IMR-90 (cell line): ENCODE measurements at regions not wholly inside any gene's neighbourhood (a gene's known extent, or its start where the extent isn't known, plus 50 kb on each side); places are given as distances from the start of the nearest gene placed in this dataset.

Source experiments
- ATAC-seq: fragments of 200-7000 bp; cut with Tn5 transposase; 2 replicates; pipeline ENCODE4 v1.9.1; 2020; ENCODE audit warnings: low read depth, mild to moderate bottlenecking, moderate library complexity
- BruUV-seq: library from RNA; stranded (reverse); fragments of 400-500 nt; replicated peaks from 2 replicates; lab custom pipeline; 2021; lab: Mats Ljungman, UMichigan
- CTCF ChIA-PET: fragments of 300-600 bp; formaldehyde crosslinking; extraction: SDS; loops from one replicate; lab custom pipeline; 2021; ENCODE audit warnings: antibody characterized with exemption; lab: Yijun Ruan, JAX
- POLR2A ChIA-PET: fragments of 300-600 bp; sonication (Branson Sonifier 250); formaldehyde crosslinking; loops from one replicate; lab custom pipeline; 2022; ENCODE audit warnings: antibody characterized with exemption; ENCODE audit not compliant: unreplicated experiment; lab: Charles Lee
- DNase-seq: peaks from one replicate; pipeline ENCODE4 v3.0.0; 2013
- H2AFZ ChIP-seq: replicated peaks from 2 replicates; pipeline ENCODE3; 2013; ENCODE audit warnings: low read length, mild to moderate bottlenecking; ENCODE audit not compliant: poor library complexity
- H2AK5ac ChIP-seq: 2 replicates; pipeline ENCODE4 v1.6.1; 2013; ENCODE audit warnings: low read depth, low read length, inconsistent platforms
- H2AK9ac ChIP-seq: replicated peaks from 2 replicates; pipeline ENCODE3; 2013; ENCODE audit warnings: mild to moderate bottlenecking, low read depth, low read length, moderate library complexity; ENCODE audit not compliant: poor library complexity
- H2BK120ac ChIP-seq: 2 replicates; pipeline ENCODE4 v1.6.1; 2013; ENCODE audit warnings: low read depth, low read length, inconsistent platforms
- H2BK15ac ChIP-seq: 3 replicates; pipeline ENCODE4 v1.6.1; 2013; ENCODE audit warnings: low read depth, low read length, inconsistent platforms
- H2BK20ac ChIP-seq: 2 replicates; pipeline ENCODE4 v1.6.1; 2013; ENCODE audit warnings: low read depth, mild to moderate bottlenecking, inconsistent platforms, low read length, moderate library complexity
- H2BK5ac ChIP-seq: 2 replicates; pipeline ENCODE4 v1.6.1; 2013; ENCODE audit warnings: mild to moderate bottlenecking, low read depth, low read length, inconsistent platforms; ENCODE audit not compliant: poor library complexity, severe bottlenecking
- H3K14ac ChIP-seq: replicated peaks from 2 replicates; pipeline ENCODE4 v1.6.1; 2013; ENCODE audit warnings: low read depth, low read length, inconsistent platforms
- H3K18ac ChIP-seq: 2 replicates; pipeline ENCODE4 v1.6.1; 2013; ENCODE audit warnings: low read depth, low read length, control low read depth
- H3K23ac ChIP-seq: 2 replicates; pipeline ENCODE4 v1.6.1; 2013; ENCODE audit warnings: low read depth, low read length, inconsistent platforms
- H3K27ac ChIP-seq: 2 replicates; pipeline ENCODE4 v1.5.1; 2013; ENCODE audit warnings: mild to moderate bottlenecking, control low read depth, low read length; ENCODE audit not compliant: insufficient read depth
- H3K27me3 ChIP-seq: 2 replicates; pipeline ENCODE4 v1.6.1; 2013; ENCODE audit warnings: low read length; ENCODE audit not compliant: control insufficient read depth, insufficient read depth
- H3K36me3 ChIP-seq: 2 replicates; pipeline ENCODE4 v1.6.1; 2013; ENCODE audit warnings: low read length, mixed read lengths; ENCODE audit not compliant: control insufficient read depth, insufficient read depth
- H3K4ac ChIP-seq: 2 replicates; pipeline ENCODE4 v1.6.1; 2013; ENCODE audit warnings: low read depth, low read length, inconsistent platforms
- H3K4me1 ChIP-seq: 2 replicates; pipeline ENCODE4 v1.6.1; 2013; ENCODE audit warnings: low read length, mixed read lengths; ENCODE audit not compliant: control insufficient read depth, insufficient read depth
- H3K4me2 ChIP-seq: 2 replicates; pipeline ENCODE4 v1.6.1; 2013; ENCODE audit warnings: low read depth, mild to moderate bottlenecking, control low read depth, low read length, moderate library complexity
- H3K4me3 ChIP-seq: 2 replicates; pipeline ENCODE4 v1.5.1; 2013; ENCODE audit warnings: low read depth, mild to moderate bottlenecking, control low read depth, low read length, moderate library complexity; ENCODE audit not compliant: insufficient read depth
- H3K56ac ChIP-seq: 2 replicates; pipeline ENCODE4 v1.6.1; 2013; ENCODE audit warnings: low read length, inconsistent platforms; ENCODE audit not compliant: insufficient read depth; ENCODE audit errors: extremely low read depth
- H3K79me1 ChIP-seq, 2 experiments: 2 replicates each; pipeline ENCODE4 v1.6.1; 2013; ENCODE audit warnings: low read length in 2 of 2, inconsistent platforms in 1 of 2, low read depth in 1 of 2
- H3K9ac ChIP-seq: 2 replicates; pipeline ENCODE4 v1.6.1; 2013; ENCODE audit warnings: low read depth, low read length, control low read depth
- H3K9me1 ChIP-seq: 2 replicates; pipeline ENCODE4 v1.6.1; 2013; ENCODE audit warnings: low read length, inconsistent platforms; ENCODE audit not compliant: insufficient read depth
- H3K9me3 ChIP-seq: 2 replicates; pipeline ENCODE4 v1.6.1; 2013; ENCODE audit warnings: low read length; ENCODE audit not compliant: control insufficient read depth, insufficient read depth
- H4K20me1 ChIP-seq: 2 replicates; pipeline ENCODE4 v1.6.1; 2013; ENCODE audit warnings: low read length, inconsistent platforms; ENCODE audit not compliant: insufficient read depth
- H4K5ac ChIP-seq: 2 replicates; pipeline ENCODE4 v1.6.1; 2013; ENCODE audit warnings: mild to moderate bottlenecking, low read depth, low read length, control low read depth
- H4K8ac ChIP-seq, 2 experiments: 2 replicates each; pipeline ENCODE4 v1.6.1; 2013; ENCODE audit warnings: low read depth in 2 of 2, low read length in 2 of 2, control low read depth in 1 of 2, inconsistent platforms in 1 of 2
- H4K91ac ChIP-seq: 2 replicates; pipeline ENCODE4 v1.6.1; 2013; ENCODE audit warnings: low read depth, low read length, inconsistent platforms; ENCODE audit not compliant: insufficient read depth
- BHLHE40 ChIP-seq: fragments of 150-350 bp; IDR thresholded peaks from 2 replicates; pipeline ENCODE4 v1.6.1; 2016; ENCODE audit warnings: mild to moderate bottlenecking, low read depth, low read length
- CEBPB ChIP-seq: IDR thresholded peaks from 2 replicates; pipeline ENCODE4 v1.6.1; 2012; ENCODE audit warnings: low read depth, low read length, improper control_type of control experiment
- CHD1 ChIP-seq: IDR thresholded peaks from 2 replicates; pipeline ENCODE4 v1.6.1; 2012; ENCODE audit warnings: low read depth, low read length, improper control_type of control experiment
- CTCF ChIP-seq: conservative IDR thresholded peaks from 2 replicates; pipeline ENCODE4 v1.5.1; 2012; ENCODE audit warnings: mild to moderate bottlenecking, low read depth, low read length, improper control_type of control experiment
- ELK1 ChIP-seq: fragments of 150-350 bp; IDR thresholded peaks from 2 replicates; pipeline ENCODE4 v1.6.1; 2016; ENCODE audit warnings: low read depth, mild to moderate bottlenecking, low read length, moderate library complexity, borderline replicate concordance
- FOS ChIP-seq: fragments of 150-350 bp; IDR thresholded peaks from 2 replicates; pipeline ENCODE4 v1.6.1; 2016; ENCODE audit warnings: low read depth, low read length
- MAFK ChIP-seq: IDR thresholded peaks from 2 replicates; pipeline ENCODE4 v1.6.1; 2012; ENCODE audit warnings: low read depth, low read length, improper control_type of control experiment
- MAZ ChIP-seq: IDR thresholded peaks from 2 replicates; pipeline ENCODE4 v1.6.1; 2012; ENCODE audit warnings: low read depth, mild to moderate bottlenecking, low read length, improper control_type of control experiment, moderate library complexity, borderline replicate concordance
- MXI1 ChIP-seq: IDR thresholded peaks from 2 replicates; pipeline ENCODE4 v1.6.1; 2012; ENCODE audit warnings: low read depth, mild to moderate bottlenecking, low read length, moderate library complexity, borderline replicate concordance
- NFE2L2 ChIP-seq: fragments of 150-350 bp; IDR thresholded peaks from 2 replicates; pipeline ENCODE4 v1.6.1; 2016; ENCODE audit warnings: low read depth, mild to moderate bottlenecking, low read length
- POLR2A ChIP-seq: IDR thresholded peaks from 2 replicates; pipeline ENCODE4 v1.6.1; 2012; ENCODE audit warnings: mild to moderate bottlenecking, low read depth, low read length
- RAD21 ChIP-seq: IDR thresholded peaks from 2 replicates; pipeline ENCODE4 v1.6.1; 2012; ENCODE audit warnings: low read length, improper control_type of control experiment
- RCOR1 ChIP-seq: IDR thresholded peaks from 2 replicates; pipeline ENCODE4 v1.6.1; 2012; ENCODE audit warnings: mild to moderate bottlenecking, low read length, improper control_type of control experiment; ENCODE audit not compliant: insufficient replicate concordance
- RFX5 ChIP-seq: IDR thresholded peaks from 2 replicates; pipeline ENCODE4 v1.8.0; 2012; ENCODE audit warnings: low read depth, mild to moderate bottlenecking, low read length, moderate library complexity
- SMC3 ChIP-seq: fragments of 150-350 bp; IDR thresholded peaks from 2 replicates; pipeline ENCODE4 v1.6.1; 2016; ENCODE audit warnings: low read depth, mild to moderate bottlenecking, antibody characterized with exemption, low read length, moderate library complexity
- USF2 ChIP-seq: fragments of 150-350 bp; IDR thresholded peaks from 2 replicates; pipeline ENCODE4 v1.6.1; 2017; ENCODE audit warnings: mild to moderate bottlenecking, antibody characterized with exemption, low read length, low read depth
- WGBS, 2 experiments: methylation state at CpG; one replicate each; pipeline versions ENCODE4 v1.1.5 to v1.1.7; 2013; ENCODE audit warnings: missing lambda C conversion rate in 2 of 2; ENCODE audit not compliant: insufficient read length in 1 of 2; ENCODE audit errors: extremely low coverage in 2 of 2; 5-methylcytosine and 5-hydroxymethylcytosine counted together
- dilution Hi-C: fragments of 300-500 bp; cut with HindIII; formaldehyde crosslinking; loops from one replicate; pipeline ENCODE4 v1.14.3; 2018; ENCODE audit warnings: low sequenced_read_pairs; ENCODE audit not compliant: unreplicated experiment
- in situ Hi-C: fragments of 300-500 bp; cut with MboI; formaldehyde crosslinking; loops from 3 replicates; pipeline ENCODE4 v1.14.3; 2019; ENCODE audit warnings: low sequenced_read_pairs, inconsistent platforms, mixed read lengths
- intact Hi-C: fragments of 100-400 bp; cut with micrococcal nuclease; formaldehyde crosslinking; loops from 2 replicates; pipeline ENCODE4 v1.10.0; 2022

GRCh38 chr6:114418304-114418972 is 75.6 kb upstream of the HS3ST5 start:
- Histone ChIP-seq H3K4ac (no peak overlapping the region), H3K27ac (no peak overlapping the region), H3K4me1 (no peaks in the 10 kb centered on the region), H3K18ac (no peak overlapping the region), H3K23ac (no peak overlapping the region), H2BK5ac (no peak overlapping the region), H2AFZ (no peak overlapping the region), H3K4me3 (no peak overlapping the region), H2BK20ac (no peak overlapping the region), H3K79me1 (no peaks in the 10 kb centered on the region), H3K56ac (no peak overlapping the region), H4K20me1 (no peaks in the 10 kb centered on the region), H3K9ac (no peak overlapping the region), H2AK9ac (no peak overlapping the region), H3K4me2 (no peak overlapping the region), H2BK15ac (no peak overlapping the region), H3K27me3 (no peaks in the 10 kb centered on the region), H3K9me3 (no peaks in the 10 kb centered on the region), H3K14ac (no peak overlapping the region), H4K8ac (no peak overlapping the region), H4K5ac (no peak overlapping the region), H3K36me3 (no peaks in the 10 kb centered on the region), H4K91ac (no peak overlapping the region), H2AK5ac (no peak overlapping the region), H3K9me1 (no peaks in the 10 kb centered on the region), H2BK120ac (no peak overlapping the region)
- CTCF ChIA-PET: no interaction called here
- in situ Hi-C loops: no loop called here
- no CpG with 5 or more reads among the region's 5 CpGs for WGBS, 2 experiments
- BruUV-seq: no TSS peak
- dilution Hi-C loops: no loop called here
- no peak for TF ChIP-seq FOS
- TF ChIP-seq MAZ: no peak
- TF ChIP-seq NFE2L2: no peak
- no peak for TF ChIP-seq POLR2A
- no peak for TF ChIP-seq USF2
- TF ChIP-seq CTCF: no peak
- no peak for TF ChIP-seq RAD21
- TF ChIP-seq BHLHE40: no peak
- TF ChIP-seq CEBPB: no peak
- TF ChIP-seq MXI1: no peak
- TF ChIP-seq RCOR1: no peak
- no peak for TF ChIP-seq RFX5
- TF ChIP-seq ELK1: no peak
- TF ChIP-seq CHD1: no peak
- no peak for TF ChIP-seq SMC3
- no peak for TF ChIP-seq MAFK
- intact Hi-C loops: no loop called here
- ATAC-seq (no peak), DNase-seq (no peak)
- POLR2A ChIA-PET: no interaction called here
